Iris pigment epithelial cell (primary cell): ENCODE measurements at regions not wholly inside any gene's neighbourhood (a gene's known extent, or its start where the extent isn't known, plus 50 kb on each side); places are given as distances from the start of the nearest gene placed in this dataset.
A peak's percentile ranks its signal among the peaks of the same experiment; 100 is the strongest.
"Not testable (repeated sequence)": the region's sequence is repeated elsewhere in the genome, so short reads cannot be mapped to it uniquely, and the experiment has no call there.

Experiments used
- DNase-seq: peaks from one replicate; pipeline ENCODE4 v3.0.0-alpha.2; 2011; ENCODE audit warnings: low read depth

GRCh38 chr12:75759842-75760572, 248.6 kb upstream of the KRR1 start:
- peak; percentile 80 for DNase-seq

GRCh38 chr12:75759196-75759595, 247.8 kb upstream of the KRR1 start:
- DNase-seq = no peak

GRCh38 chr12:75756771-75757170, 245.4 kb upstream of the KRR1 start:
- DNase-seq = no peak

- no peak for DNase-seq
Measured at GRCh38 chr12:75756111-75756510, 244.7 kb upstream of the KRR1 start.

GRCh38 chr12:75754698-75755097, 243.3 kb upstream of the KRR1 start:
- DNase-seq = peak; percentile 26

GRCh38 chr12:75754141-75754540, 242.7 kb upstream of the KRR1 start:
- DNase-seq = no peak

GRCh38 chr12:75751769-75752471, 240.5 kb upstream of the KRR1 start:
- peak; percentile 21 for DNase-seq

- peak; percentile 87 for DNase-seq
Measured at GRCh38 chr12:75750716-75751306, 239.4 kb upstream of the KRR1 start.

GRCh38 chr12:75748990-75749389, 237.6 kb upstream of the KRR1 start:
- not testable (repeated sequence) for DNase-seq

GRCh38 chr12:75748136-75748535, 236.7 kb upstream of the KRR1 start:
- no peak for DNase-seq

- peak; percentile 80 for DNase-seq
Measured at GRCh38 chr12:75747572-75748021, 236.2 kb upstream of the KRR1 start.

- no peak for DNase-seq
Measured at GRCh38 chr12:75746621-75747020, 235.2 kb upstream of the KRR1 start.

- no peak for DNase-seq
Measured at GRCh38 chr12:75744607-75745256, 233.3 kb upstream of the KRR1 start.

- no peak for DNase-seq
Measured at GRCh38 chr12:75742961-75743360, 231.6 kb upstream of the KRR1 start.

GRCh38 chr12:75742048-75742447, 230.6 kb upstream of the KRR1 start:
- DNase-seq = no peak

GRCh38 chr12:75739912-75740311, 228.5 kb upstream of the KRR1 start:
- DNase-seq = no peak

- DNase-seq = not testable (repeated sequence)
Measured at GRCh38 chr12:75739098-75739497, 227.7 kb upstream of the KRR1 start.

- DNase-seq = peak; percentile 35
Measured at GRCh38 chr12:75738486-75738885, 227.1 kb upstream of the KRR1 start.

- no peak for DNase-seq
Measured at GRCh38 chr12:75735853-75736252, 224.4 kb upstream of the KRR1 start.

- no peak for DNase-seq
Measured at GRCh38 chr12:75728826-75729225, 217.4 kb upstream of the KRR1 start.

- DNase-seq = no peak
Measured at GRCh38 chr12:75727577-75727976, 216.2 kb upstream of the KRR1 start.

- DNase-seq = peak; percentile 83
Measured at GRCh38 chr12:75725521-75726111, 214.2 kb upstream of the KRR1 start.
